Trophoblast cell (in vitro differentiated cells and primary cell): ENCODE measurements at regions not wholly inside any gene's neighbourhood (a gene's known extent, or its start where the extent isn't known, plus 50 kb on each side); places are given as distances from the start of the nearest gene placed in this dataset.

ENCODE experiments used
- DNase-seq, 2 donors: peaks; one replicate each; pipeline ENCODE4 v3.0.0-alpha.2; 2016
- H2AFZ ChIP-seq: 2 replicates; pipeline ENCODE4 v1.6.1; 2013; ENCODE audit warnings: low read length, moderate library complexity, mild to moderate bottlenecking; ENCODE audit not compliant: insufficient read depth, poor library complexity
- H2AK5ac ChIP-seq: 2 replicates; pipeline ENCODE4 v1.6.1; 2013; ENCODE audit warnings: mild to moderate bottlenecking, low read length
- H2BK120ac ChIP-seq: 2 replicates; pipeline ENCODE4 v1.6.1; 2013; ENCODE audit warnings: low read length, mild to moderate bottlenecking, moderate library complexity; ENCODE audit not compliant: insufficient read depth, poor library complexity
- H2BK12ac ChIP-seq: 2 replicates; pipeline ENCODE4 v1.6.1; 2013; ENCODE audit warnings: mild to moderate bottlenecking, low read length, moderate library complexity
- H2BK5ac ChIP-seq: 2 replicates; pipeline ENCODE4 v1.6.1; 2013; ENCODE audit warnings: low read length, low read depth, moderate library complexity, mild to moderate bottlenecking; ENCODE audit not compliant: poor library complexity
- H3K14ac ChIP-seq: 2 replicates; pipeline ENCODE4 v1.6.1; 2013; ENCODE audit warnings: mild to moderate bottlenecking, low read length
- H3K18ac ChIP-seq: 2 replicates; pipeline ENCODE4 v1.6.1; 2013; ENCODE audit warnings: mild to moderate bottlenecking, low read length
- H3K23ac ChIP-seq: 2 replicates; pipeline ENCODE4 v1.6.1; 2013; ENCODE audit warnings: low read length
- H3K27ac ChIP-seq: 2 replicates; pipeline ENCODE4 v1.5.1; 2013; ENCODE audit warnings: low read depth, mild to moderate bottlenecking, inconsistent platforms, low read length, moderate library complexity
- H3K27me3 ChIP-seq: 2 replicates; pipeline ENCODE4 v1.6.1; 2013; ENCODE audit warnings: inconsistent platforms, mild to moderate bottlenecking, low read length, moderate library complexity; ENCODE audit not compliant: insufficient read depth
- H3K36me3 ChIP-seq, 2 experiments: 1 replicate in 1 of 2; 2 replicates in 1 of 2; pipeline ENCODE4 v1.6.1; 2013; ENCODE audit warnings: low read length in 2 of 2, mild to moderate bottlenecking in 2 of 2, moderate library complexity in 1 of 2; ENCODE audit not compliant: insufficient read depth in 2 of 2, control insufficient read depth in 1 of 2
- H3K4ac ChIP-seq: 2 replicates; pipeline ENCODE4 v1.6.1; 2013; ENCODE audit warnings: low read depth, mild to moderate bottlenecking, low read length, moderate library complexity
- H3K4me1 ChIP-seq, 2 experiments: 1 replicate in 1 of 2; 2 replicates in 1 of 2; pipeline ENCODE4 v1.6.1; 2013; ENCODE audit warnings: low read length in 2 of 2, mild to moderate bottlenecking in 2 of 2, moderate library complexity in 1 of 2; ENCODE audit not compliant: insufficient read depth in 2 of 2, control insufficient read depth in 1 of 2
- H3K4me2 ChIP-seq: 2 replicates; pipeline ENCODE4 v1.6.1; 2013; ENCODE audit warnings: inconsistent platforms, mild to moderate bottlenecking, low read length, moderate library complexity
- H3K4me3 ChIP-seq: 2 replicates; pipeline ENCODE4 v1.5.1; 2013; ENCODE audit warnings: mild to moderate bottlenecking, low read depth, low read length, inconsistent platforms
- H3K79me1 ChIP-seq: one replicate; pipeline ENCODE4 v1.6.1; 2013; ENCODE audit warnings: low read length
- H3K79me2 ChIP-seq: 2 replicates; pipeline ENCODE4 v1.6.1; 2013; ENCODE audit warnings: low read length, mild to moderate bottlenecking; ENCODE audit not compliant: control insufficient read depth, insufficient read depth, poor library complexity
- H3K9ac ChIP-seq: 2 replicates; pipeline ENCODE4 v1.6.1; 2013; ENCODE audit warnings: mild to moderate bottlenecking, low read length
- H3K9me3 ChIP-seq: 2 replicates; pipeline ENCODE4 v1.6.1; 2013; ENCODE audit warnings: low read depth, mild to moderate bottlenecking, control low read depth, inconsistent platforms, low read length; ENCODE audit not compliant: insufficient read depth
- H4K12ac ChIP-seq: 2 replicates; pipeline ENCODE4 v1.6.1; 2013; ENCODE audit warnings: low read depth, mild to moderate bottlenecking, low read length, moderate library complexity
- H4K8ac ChIP-seq: 2 replicates; pipeline ENCODE4 v1.6.1; 2013; ENCODE audit warnings: low read depth, mild to moderate bottlenecking, low read length, moderate library complexity
- H4K91ac ChIP-seq: one replicate; pipeline ENCODE4 v1.6.1; 2013; ENCODE audit warnings: low read depth, mild to moderate bottlenecking, low read length, moderate library complexity
- WGBS: extraction: QIAGEN DNeasy Blood & Tissue Kit; methylation state at CpG from one replicate; pipeline ENCODE4 v1.1.7; 2013; ENCODE audit warnings: missing lambda C conversion rate; ENCODE audit not compliant: insufficient read length, insufficient coverage; ENCODE audit errors: extremely low coverage; 5-methylcytosine and 5-hydroxymethylcytosine counted together

DNA sequence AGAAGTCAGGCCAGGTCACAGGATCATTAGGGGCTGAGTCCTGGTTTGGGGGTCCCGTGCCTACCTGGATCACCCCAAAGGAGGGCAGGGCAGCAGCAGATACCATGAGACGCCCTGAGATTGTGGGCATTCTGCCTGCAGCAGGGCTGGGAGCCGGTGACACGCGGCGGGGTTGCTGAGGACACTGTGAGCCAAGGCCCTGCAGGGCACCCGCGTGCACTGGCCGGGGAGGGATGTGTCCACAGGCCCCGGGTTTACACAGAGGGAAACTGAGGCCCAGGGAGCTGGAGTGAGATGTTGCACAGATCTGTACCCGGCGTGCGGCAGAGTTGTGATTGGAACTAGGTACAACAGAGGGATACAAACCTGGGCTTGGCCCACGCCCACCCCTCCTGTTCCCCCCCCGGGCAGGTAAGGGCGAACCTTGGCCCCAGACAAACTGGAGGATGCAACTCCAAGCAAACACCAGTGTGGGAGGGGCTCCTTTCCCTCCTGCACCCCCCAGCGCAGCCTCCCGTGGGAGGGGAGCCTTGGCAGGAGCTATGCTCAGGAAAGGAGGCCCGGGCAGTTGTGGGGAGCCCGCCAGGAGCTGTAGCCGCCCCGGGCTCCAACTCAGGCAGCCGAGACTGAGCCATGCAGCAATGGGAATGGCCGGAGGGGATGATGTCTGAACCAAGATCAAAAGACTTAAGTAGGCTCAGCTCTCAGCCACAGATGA, 91.3 kb downstream of the ENGASE start:
- H2BK12ac ChIP-seq: no peak overlapping the region
- no peak overlapping the region for H3K23ac ChIP-seq
- no peak overlapping the region for H4K91ac ChIP-seq
- no peaks in the 10 kb centered on the region for H3K9me3 ChIP-seq
- no peaks in the 10 kb centered on the region for H3K27me3 ChIP-seq
- no peak overlapping the region for H4K8ac ChIP-seq
- peaks cover 0 to 2% of the 10 kb centered on the region in 2 experiments for H3K36me3 ChIP-seq
- no peaks in the 10 kb centered on the region for H3K79me1 ChIP-seq
- no peak overlapping the region for H2BK120ac ChIP-seq
- H3K9ac ChIP-seq: no peak overlapping the region
- H3K4me2 ChIP-seq: no peak overlapping the region
- no peak overlapping the region for H2AFZ ChIP-seq
- no peak overlapping the region for H2BK5ac ChIP-seq
- H4K12ac ChIP-seq: no peak overlapping the region
- no peak overlapping the region for H3K4ac ChIP-seq
- WGBS: no CpG with 5 or more reads among the region's 24 CpGs
- H3K4me1 ChIP-seq: peaks cover 0 to 1% of the 10 kb centered on the region in 2 experiments
- no peak overlapping the region for H2AK5ac ChIP-seq
- no peak overlapping the region for H3K14ac ChIP-seq
- DNase-seq: no peak
- H3K4me3 ChIP-seq: no peak overlapping the region
- no peaks in the 10 kb centered on the region for H3K79me2 ChIP-seq
- H3K27ac ChIP-seq: no peak overlapping the region
- H3K18ac ChIP-seq: no peak overlapping the region

- DNase-seq: no peak
- H3K4me1 ChIP-seq: peaks cover 0 to 1% of the 10 kb centered on the region in 2 experiments
- H4K91ac ChIP-seq: no peak overlapping the region
- peaks cover 0 to 2% of the 10 kb centered on the region in 2 experiments for H3K36me3 ChIP-seq
- H3K79me2 ChIP-seq: no peaks in the 10 kb centered on the region
- no peak overlapping the region for H2BK5ac ChIP-seq
- H3K9me3 ChIP-seq: no peaks in the 10 kb centered on the region
- H3K79me1 ChIP-seq: no peaks in the 10 kb centered on the region
- no peak overlapping the region for H4K8ac ChIP-seq
- H3K9ac ChIP-seq: no peak overlapping the region
- H3K27ac ChIP-seq: no peak overlapping the region
- H3K4me3 ChIP-seq: no peak overlapping the region
- H3K4me2 ChIP-seq: no peak overlapping the region
- H2BK120ac ChIP-seq: no peak overlapping the region
- H2BK12ac ChIP-seq: no peak overlapping the region
- no peak overlapping the region for H2AK5ac ChIP-seq
- H4K12ac ChIP-seq: no peak overlapping the region
- H3K27me3 ChIP-seq: no peaks in the 10 kb centered on the region
- no peak overlapping the region for H2AFZ ChIP-seq
- H3K4ac ChIP-seq: no peak overlapping the region
- H3K14ac ChIP-seq: no peak overlapping the region
- no peak overlapping the region for H3K18ac ChIP-seq
- H3K23ac ChIP-seq: no peak overlapping the region
- no CpG with 5 or more reads among the region's 21 CpGs for WGBS
Measured at GRCh38 chr17:79164913-79165695, 90.5 kb downstream of the ENGASE start.

DNA sequence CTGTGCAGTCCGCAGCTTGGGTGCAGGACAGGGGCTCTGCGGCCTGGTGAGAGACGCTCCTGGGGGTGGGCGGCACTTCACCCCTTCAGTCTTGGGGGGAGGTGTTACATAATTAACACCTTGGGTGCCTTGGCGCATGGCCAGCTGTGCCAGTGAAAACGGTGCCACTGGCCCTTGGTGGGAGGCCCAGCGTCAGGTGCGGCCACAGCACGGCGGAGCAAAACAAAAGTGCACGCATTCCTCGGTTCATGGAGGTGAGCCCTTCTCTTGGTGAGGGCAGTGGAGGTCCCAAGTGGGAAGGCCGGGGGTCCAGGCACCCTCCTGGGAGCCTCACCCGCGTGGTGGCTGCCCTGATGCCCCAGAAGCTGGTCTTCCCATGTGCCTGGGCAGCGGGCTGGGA, 89.8 kb downstream of the ENGASE start:
- Histone ChIP-seq H3K36me3 (peaks cover 0 to 2% of the 10 kb centered on the region in 2 experiments), H3K4me3 (no peak overlapping the region), H3K27me3 (no peaks in the 10 kb centered on the region), H3K4me2 (no peak overlapping the region), H3K14ac (no peak overlapping the region), H2AK5ac (no peak overlapping the region), H3K9me3 (no peaks in the 10 kb centered on the region), H3K4ac (no peak overlapping the region), H3K23ac (no peak overlapping the region), H3K9ac (no peak overlapping the region), H2AFZ (no peak overlapping the region), H4K8ac (no peak overlapping the region), H3K18ac (no peak overlapping the region), H3K79me1 (no peaks in the 10 kb centered on the region), H2BK5ac (no peak overlapping the region), H2BK120ac (no peak overlapping the region), H3K4me1 (peaks cover 0 to 1% of the 10 kb centered on the region in 2 experiments), H3K79me2 (no peaks in the 10 kb centered on the region), H3K27ac (no peak overlapping the region), H4K91ac (no peak overlapping the region), H2BK12ac (no peak overlapping the region), H4K12ac (no peak overlapping the region)
- WGBS: no CpG with 5 or more reads among the region's 16 CpGs
- DNase-seq: no peak

GRCh38 chr17:79163071-79163470, 88.4 kb downstream of the ENGASE start:
- Histone ChIP-seq H2AK5ac (no peak overlapping the region), H3K4me1 (peaks cover 0 to 1% of the 10 kb centered on the region in 2 experiments), H3K4ac (no peak overlapping the region), H4K12ac (no peak overlapping the region), H3K79me2 (no peaks in the 10 kb centered on the region), H2BK5ac (no peak overlapping the region), H3K18ac (no peak overlapping the region), H2AFZ (no peak overlapping the region), H3K79me1 (no peaks in the 10 kb centered on the region), H3K9me3 (no peaks in the 10 kb centered on the region), H3K36me3 (no peaks in the 10 kb centered on the region), H3K14ac (no peak overlapping the region), H3K4me3 (no peak overlapping the region), H3K27me3 (no peaks in the 10 kb centered on the region), H4K8ac (no peak overlapping the region), H3K4me2 (no peak overlapping the region), H3K27ac (no peak overlapping the region), H2BK120ac (no peak overlapping the region), H2BK12ac (no peak overlapping the region), H4K91ac (no peak overlapping the region), H3K23ac (no peak overlapping the region), H3K9ac (no peak overlapping the region)
- no CpG with 5 or more reads among the region's 12 CpGs for WGBS
- DNase-seq: no peak
